ENCODE measurements at regions not wholly inside any gene's neighbourhood (a gene's known extent, or its start where the extent isn't known, plus 50 kb on each side); places are given as distances from the start of the nearest gene placed in this dataset.

DNA sequence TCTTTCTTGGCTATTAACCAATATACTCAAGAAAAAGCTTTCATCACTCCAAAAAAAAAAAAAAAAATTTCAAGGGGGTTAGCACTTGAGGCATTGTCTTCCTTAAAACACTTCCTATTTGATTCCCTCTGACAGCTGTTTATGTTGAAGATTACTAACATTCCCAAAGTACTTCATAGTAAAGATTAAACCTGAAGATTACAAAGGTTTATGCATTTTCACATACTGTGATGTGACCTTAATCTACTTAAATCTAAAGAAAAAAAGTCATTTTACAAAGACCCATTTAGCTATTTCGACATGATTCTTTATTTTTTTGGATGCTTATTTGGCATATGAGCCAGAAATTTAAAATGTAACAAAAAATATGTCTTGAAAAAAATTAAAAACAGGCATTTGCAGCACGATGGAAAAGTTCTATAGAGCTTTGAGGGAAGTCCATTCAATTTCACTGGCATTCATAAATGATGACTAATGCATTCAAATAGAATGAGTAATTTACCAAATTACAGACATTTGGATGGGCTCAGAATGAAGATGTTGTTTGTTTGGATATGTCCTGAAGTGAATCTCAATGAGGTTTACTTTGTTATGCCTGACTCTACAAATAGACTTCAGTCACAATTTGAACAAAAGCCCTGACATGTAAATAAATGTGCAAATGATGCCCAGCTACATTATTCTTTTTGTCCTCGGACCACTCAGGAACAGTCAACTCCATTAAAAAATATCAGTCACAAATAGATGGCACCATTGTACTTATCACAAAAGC, 674.6 kb upstream of the MARCKS start:
- no peak overlapping the region for H3K4me3 ChIP-seq (ENCODE audit: low read depth, low read length)
- DNase-seq (ENCODE audit: low read depth), result no peak
- TF ChIP-seq CTCF (IDR thresholded peaks at IDR 0.05; ENCODE audit: control insufficient read depth, extremely low read depth, insufficient read depth), result peak; percentile 20; the same call in 1 of the 2 replicates

DNA sequence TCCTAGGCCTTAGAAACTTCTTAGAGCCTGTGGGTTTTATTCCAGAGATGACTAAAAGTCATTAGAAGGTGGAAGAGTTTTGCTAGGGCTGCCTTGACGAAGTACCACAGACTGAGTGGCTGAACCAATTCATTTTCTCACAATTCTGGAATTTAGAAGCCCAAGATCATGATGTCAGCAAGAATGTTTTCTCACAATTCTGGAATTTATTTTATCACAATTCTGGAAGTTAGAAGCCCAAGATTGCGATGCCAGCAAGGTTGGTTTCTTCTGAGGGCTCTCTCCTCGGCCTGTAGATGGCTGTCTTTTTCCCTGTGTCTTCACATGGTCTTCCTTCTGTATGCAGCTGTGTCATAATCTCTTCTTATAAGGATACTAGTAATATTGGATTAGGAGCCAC, 672.9 kb upstream of the MARCKS start:
- 0 out of 2 replicates have a peak, but pooled peaks have one; percentile 10 for TF ChIP-seq CTCF (IDR thresholded peaks at IDR 0.05; ENCODE audit: control insufficient read depth, extremely low read depth, insufficient read depth)
- DNase-seq (ENCODE audit: low read depth), result no peak
- H3K4me3 ChIP-seq (ENCODE audit: low read depth, low read length), result no peak overlapping the region

- no peak overlapping the region for H3K4me3 ChIP-seq (ENCODE audit: low read depth, low read length)
- TF ChIP-seq CTCF (IDR thresholded peaks at IDR 0.05; ENCODE audit: control insufficient read depth, extremely low read depth, insufficient read depth), result no peak
- no peak for DNase-seq (ENCODE audit: low read depth)
Measured at GRCh38 chr6:113184736-113185135, 672.4 kb upstream of the MARCKS start.

GRCh38 chr6:113185299-113185698, 671.8 kb upstream of the MARCKS start:
- no peak for TF ChIP-seq CTCF (IDR thresholded peaks at IDR 0.05; ENCODE audit: control insufficient read depth, extremely low read depth, insufficient read depth)
- no peak for DNase-seq (ENCODE audit: low read depth)

DNA sequence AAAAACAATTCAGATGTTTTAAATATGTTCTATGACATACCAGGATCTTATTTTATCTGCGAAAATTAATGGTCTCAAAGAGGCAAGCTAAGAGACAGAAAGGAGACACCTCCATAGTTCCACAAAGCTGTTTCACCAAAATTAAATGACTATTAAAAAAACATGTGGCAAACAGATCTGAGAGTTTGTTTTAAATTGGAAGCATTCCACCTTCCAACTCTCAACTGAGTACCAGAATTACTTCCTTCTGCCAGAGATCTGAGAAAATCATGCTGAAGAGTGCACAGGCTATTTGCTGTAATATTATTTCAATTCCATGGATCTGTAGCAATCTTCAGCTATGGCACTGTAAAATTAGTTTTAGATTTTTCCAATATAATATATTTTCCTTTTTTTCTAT, 669.5 kb upstream of the MARCKS start:
- DNase-seq (ENCODE audit: low read depth), result no peak
- H3K4me3 ChIP-seq (ENCODE audit: low read depth, low read length), result no peak overlapping the region
- TF ChIP-seq CTCF (IDR thresholded peaks at IDR 0.05; ENCODE audit: control insufficient read depth, extremely low read depth, insufficient read depth), result no peak

More at GRCh38 chr6:113185299-113185698, 671.8 kb upstream of the MARCKS start:
- H3K4me3 ChIP-seq (ENCODE audit: low read depth, low read length), result no peak overlapping the region

DNA sequence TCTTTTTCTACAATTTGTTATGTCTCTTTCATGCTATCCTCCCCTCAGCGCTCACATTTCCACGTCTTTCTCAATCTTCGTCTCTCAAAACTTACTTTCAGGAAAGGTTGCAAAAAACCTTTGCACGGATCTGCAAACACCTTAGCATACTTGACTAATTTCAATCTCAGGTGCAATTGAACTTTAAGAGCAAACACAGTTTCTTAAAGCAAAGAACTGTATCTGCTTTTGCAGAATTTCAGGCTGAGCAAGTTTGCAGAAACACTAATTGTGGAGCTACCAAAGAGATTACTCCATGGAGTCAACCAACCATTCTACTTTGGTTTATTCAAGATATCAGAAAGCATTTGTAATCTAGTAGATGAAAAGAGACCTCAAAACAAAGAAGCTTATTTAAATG, 668.2 kb upstream of the MARCKS start:
- DNase-seq (ENCODE audit: low read depth), result no peak
- no peak overlapping the region for H3K4me3 ChIP-seq (ENCODE audit: low read depth, low read length)
- no peak for TF ChIP-seq CTCF (IDR thresholded peaks at IDR 0.05; ENCODE audit: control insufficient read depth, extremely low read depth, insufficient read depth)

DNA sequence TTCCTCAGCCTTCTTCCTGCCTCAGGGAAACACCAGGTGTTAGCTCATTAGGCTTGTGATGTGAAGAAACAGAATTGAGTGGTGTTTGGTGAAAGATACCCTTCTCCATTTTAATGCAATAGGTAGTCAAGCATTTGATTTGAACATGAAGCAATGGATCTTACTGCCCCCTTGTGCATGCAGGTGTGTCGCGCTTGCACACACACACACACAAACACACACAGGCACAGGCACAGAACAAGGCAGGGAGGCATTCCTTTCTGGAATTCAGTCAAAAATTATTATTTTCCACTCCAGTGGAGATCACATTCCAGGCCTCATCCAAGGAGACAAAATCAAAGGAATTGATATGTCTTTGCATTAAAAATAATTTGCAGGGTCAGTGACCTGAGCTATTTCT, 667.0 kb upstream of the MARCKS start:
- DNase-seq (ENCODE audit: low read depth), result no peak
- no peak overlapping the region for H3K4me3 ChIP-seq (ENCODE audit: low read depth, low read length)
- 0 out of 2 replicates have a peak, but pooled peaks have one; percentile 13 for TF ChIP-seq CTCF (IDR thresholded peaks at IDR 0.05; ENCODE audit: control insufficient read depth, extremely low read depth, insufficient read depth)
